DMS 273 (cell line): ENCODE measurements at regions not wholly inside any gene's neighbourhood (a gene's known extent, or its start where the extent isn't known, plus 50 kb on each side); places are given as distances from the start of the nearest gene placed in this dataset.

ENCODE experiments used
- DNase-seq: peaks from one replicate; lab custom pipeline; 2025; ENCODE audit not compliant: unreplicated experiment; lab: John Stamatoyannopoulos, UW

GRCh38 chr10:43000021-43000411, 76.9 kb upstream of the RET start:
- DNase-seq = no peak

GRCh38 chr10:43000651-43001426, 76.0 kb upstream of the RET start:
- no peak for DNase-seq

GRCh38 chr10:43001427-43001795, 75.5 kb upstream of the RET start:
- DNase-seq = no peak

- DNase-seq = no peak
Measured at GRCh38 chr10:43002596-43002995, 74.3 kb upstream of the RET start.

- DNase-seq = no peak
Measured at GRCh38 chr10:43006490-43006889, 70.4 kb upstream of the RET start.

GRCh38 chr10:43012578-43012977, 64.3 kb upstream of the RET start:
- DNase-seq = no peak

- DNase-seq = no peak
Measured at GRCh38 chr10:43013065-43013464, 63.8 kb upstream of the RET start.

- no peak for DNase-seq
Measured at GRCh38 chr10:43024524-43024923, 52.3 kb upstream of the RET start.

- no peak for DNase-seq
Measured at GRCh38 chr10:43024942-43025700, 51.7 kb upstream of the RET start.

GRCh38 chr10:43026039-43026973, 50.6 kb upstream of the RET start:
- peak; percentile 4 for DNase-seq
